Mesendoderm (in vitro differentiated cells): ENCODE measurements at regions not wholly inside any gene's neighbourhood (a gene's known extent, or its start where the extent isn't known, plus 50 kb on each side); places are given as distances from the start of the nearest gene placed in this dataset.

Experiments used
- DNase-seq: peaks from one replicate; pipeline ENCODE4 v3.0.0; 2013
- H2AK5ac ChIP-seq: 2 replicates; pipeline ENCODE4 v1.6.1; 2013; ENCODE audit warnings: low read length, inconsistent platforms
- H2BK120ac ChIP-seq: 2 replicates; pipeline ENCODE4 v1.6.1; 2013; ENCODE audit warnings: low read depth, mild to moderate bottlenecking, low read length, moderate library complexity, mixed read lengths
- H2BK15ac ChIP-seq: replicated peaks from 2 replicates; pipeline ENCODE4 v1.6.1; 2013; ENCODE audit warnings: low read depth, mild to moderate bottlenecking, moderate library complexity
- H2BK5ac ChIP-seq: 2 replicates; pipeline ENCODE4 v1.6.1; 2013; ENCODE audit warnings: low read length, inconsistent platforms
- H3K18ac ChIP-seq: 2 replicates; pipeline ENCODE4 v1.6.1; 2013; ENCODE audit warnings: mild to moderate bottlenecking, low read length, mixed read lengths
- H3K23ac ChIP-seq: one replicate; pipeline ENCODE4 v1.6.1; 2013; ENCODE audit warnings: low read length
- H3K27ac ChIP-seq: 2 replicates; pipeline ENCODE4 v1.5.1; 2013; ENCODE audit warnings: low read depth, mild to moderate bottlenecking, inconsistent platforms, low read length, moderate library complexity
- H3K27me3 ChIP-seq: 2 replicates; pipeline ENCODE4 v1.6.1; 2013; ENCODE audit warnings: low read length, control low read depth, mild to moderate bottlenecking, inconsistent platforms; ENCODE audit not compliant: insufficient read depth, poor library complexity
- H3K36me3 ChIP-seq: 2 replicates; pipeline ENCODE4 v1.6.1; 2013; ENCODE audit warnings: low read length, inconsistent platforms; ENCODE audit not compliant: control insufficient read depth, insufficient read depth
- H3K4ac ChIP-seq: one replicate; pipeline ENCODE4 v1.6.1; 2013; ENCODE audit warnings: low read depth, mild to moderate bottlenecking, low read length, moderate library complexity
- H3K4me1 ChIP-seq: 2 replicates; pipeline ENCODE4 v1.6.1; 2013; ENCODE audit warnings: low read depth, low read length, inconsistent platforms; ENCODE audit not compliant: control insufficient read depth
- H3K4me2 ChIP-seq: 2 replicates; pipeline ENCODE4 v1.6.1; 2013; ENCODE audit warnings: low read length
- H3K4me3 ChIP-seq: 2 replicates; pipeline ENCODE4 v1.5.1; 2013; ENCODE audit warnings: mild to moderate bottlenecking, low read length
- H3K56ac ChIP-seq: one replicate; pipeline ENCODE4 v1.6.1; 2013; ENCODE audit warnings: low read length
- H3K79me1 ChIP-seq: 2 replicates; pipeline ENCODE4 v1.6.1; 2013; ENCODE audit warnings: low read length, inconsistent platforms
- H3K79me2 ChIP-seq: 2 replicates; pipeline ENCODE4 v1.6.1; 2013; ENCODE audit warnings: mild to moderate bottlenecking, low read length; ENCODE audit not compliant: control insufficient read depth, insufficient read depth
- H3K9ac ChIP-seq: 2 replicates; pipeline ENCODE4 v1.6.1; 2013; ENCODE audit warnings: low read length, inconsistent platforms
- H4K5ac ChIP-seq: one replicate; pipeline ENCODE4 v1.6.1; 2013; ENCODE audit warnings: low read length
- H4K8ac ChIP-seq: one replicate; pipeline ENCODE4 v1.6.1; 2013; ENCODE audit warnings: low read depth, mild to moderate bottlenecking, control low read depth, low read length, moderate library complexity
- WGBS: extraction: QIAGEN DNeasy Blood & Tissue Kit; methylation state at CpG from one replicate; pipeline ENCODE4 v1.1.7; 2013; ENCODE audit warnings: low lambda C conversion rate, missing lambda C conversion rate; ENCODE audit not compliant: insufficient coverage; ENCODE audit errors: extremely low coverage; 5-methylcytosine and 5-hydroxymethylcytosine counted together

- Histone ChIP-seq H2BK120ac (no peak overlapping the region), H3K4ac (no peak overlapping the region), H3K4me3 (no peak overlapping the region), H3K4me2 (peak overlapping the region; percentile 36), H3K18ac (no peak overlapping the region), H3K27me3 (peaks cover 72% of the 10 kb centered on the region), H3K4me1 (peaks cover 2% of the 10 kb centered on the region), H3K27ac (no peak overlapping the region), H2BK5ac (no peak overlapping the region), H3K79me2 (no peaks in the 10 kb centered on the region), H4K5ac (no peak overlapping the region), H4K8ac (no peak overlapping the region), H2AK5ac (no peak overlapping the region), H3K56ac (no peak overlapping the region), H3K23ac (peak overlapping the region; percentile 50), H2BK15ac (no peak overlapping the region), H3K79me1 (no peaks in the 10 kb centered on the region), H3K36me3 (no peaks in the 10 kb centered on the region), H3K9ac (no peak overlapping the region)
- DNase-seq, result peak; percentile 48
- WGBS, result no CpG with 5 or more reads among the region's 58 CpGs
These were observed 85.9 kb downstream of the NR2F2 start for GRCh38 chr15:96416218-96416933.

- no peak overlapping the region for H2BK120ac ChIP-seq
- H3K4me1 ChIP-seq, result peaks cover 2% of the 10 kb centered on the region
- H4K5ac ChIP-seq, result no peak overlapping the region
- peak overlapping the region; percentile 36 for H3K4me2 ChIP-seq
- no peak overlapping the region for H3K4ac ChIP-seq
- H3K27ac ChIP-seq, result no peak overlapping the region
- H3K4me3 ChIP-seq, result no peak overlapping the region
- no peak overlapping the region for H3K56ac ChIP-seq
- no peaks in the 10 kb centered on the region for H3K79me2 ChIP-seq
- H2BK5ac ChIP-seq, result no peak overlapping the region
- no CpG with 5 or more reads among the region's 51 CpGs for WGBS
- H3K36me3 ChIP-seq, result no peaks in the 10 kb centered on the region
- peak; percentile 46 for DNase-seq
- no peak overlapping the region for H4K8ac ChIP-seq
- H3K79me1 ChIP-seq, result no peaks in the 10 kb centered on the region
- H3K23ac ChIP-seq, result peak overlapping the region; percentile 50
- no peak overlapping the region for H2AK5ac ChIP-seq
- H3K18ac ChIP-seq, result no peak overlapping the region
- H3K27me3 ChIP-seq, result peaks cover 66% of the 10 kb centered on the region
- H3K9ac ChIP-seq, result no peak overlapping the region
- H2BK15ac ChIP-seq, result no peak overlapping the region
These were observed 86.6 kb downstream of the NR2F2 start for GRCh38 chr15:96416934-96417759.

- H3K27me3 ChIP-seq, result peaks cover 60% of the 10 kb centered on the region
- no peak overlapping the region for H4K5ac ChIP-seq
- peaks cover 2% of the 10 kb centered on the region for H3K4me1 ChIP-seq
- H3K9ac ChIP-seq, result no peak overlapping the region
- no peak overlapping the region for H2AK5ac ChIP-seq
- H2BK120ac ChIP-seq, result no peak overlapping the region
- no CpG with 5 or more reads among the region's 14 CpGs for WGBS
- no peak overlapping the region for H3K4ac ChIP-seq
- no peak overlapping the region for H3K18ac ChIP-seq
- no peak overlapping the region for H3K56ac ChIP-seq
- DNase-seq, result no peak
- no peak overlapping the region for H3K23ac ChIP-seq
- H2BK15ac ChIP-seq, result no peak overlapping the region
- no peaks in the 10 kb centered on the region for H3K36me3 ChIP-seq
- H2BK5ac ChIP-seq, result no peak overlapping the region
- H3K4me2 ChIP-seq, result no peak overlapping the region
- H3K79me1 ChIP-seq, result no peaks in the 10 kb centered on the region
- no peak overlapping the region for H3K4me3 ChIP-seq
- H3K27ac ChIP-seq, result no peak overlapping the region
- no peak overlapping the region for H4K8ac ChIP-seq
- H3K79me2 ChIP-seq, result no peaks in the 10 kb centered on the region
These were observed 87.2 kb downstream of the NR2F2 start for GRCh38 chr15:96417760-96418130.

- peak; percentile 5 for DNase-seq
- no peak overlapping the region for H4K5ac ChIP-seq
- H3K4me1 ChIP-seq, result peaks cover 2% of the 10 kb centered on the region
- H3K9ac ChIP-seq, result no peak overlapping the region
- no peak overlapping the region for H3K18ac ChIP-seq
- no peak overlapping the region for H2BK5ac ChIP-seq
- no peaks in the 10 kb centered on the region for H3K79me1 ChIP-seq
- H4K8ac ChIP-seq, result no peak overlapping the region
- H3K4me3 ChIP-seq, result no peak overlapping the region
- H3K4ac ChIP-seq, result no peak overlapping the region
- no peaks in the 10 kb centered on the region for H3K36me3 ChIP-seq
- H3K79me2 ChIP-seq, result no peaks in the 10 kb centered on the region
- WGBS, result no CpG with 5 or more reads among the region's 2 CpGs
- H3K23ac ChIP-seq, result no peak overlapping the region
- H3K4me2 ChIP-seq, result no peak overlapping the region
- no peak overlapping the region for H3K56ac ChIP-seq
- no peak overlapping the region for H3K27ac ChIP-seq
- no peak overlapping the region for H2BK15ac ChIP-seq
- no peak overlapping the region for H2AK5ac ChIP-seq
- no peak overlapping the region for H2BK120ac ChIP-seq
- peaks cover 58% of the 10 kb centered on the region for H3K27me3 ChIP-seq
These were observed 87.6 kb downstream of the NR2F2 start for GRCh38 chr15:96418146-96418545.

- no peak overlapping the region for H3K4me3 ChIP-seq
- no peak overlapping the region for H3K18ac ChIP-seq
- H4K5ac ChIP-seq, result no peak overlapping the region
- H2BK120ac ChIP-seq, result no peak overlapping the region
- no peak overlapping the region for H2BK5ac ChIP-seq
- H3K79me2 ChIP-seq, result no peaks in the 10 kb centered on the region
- no peak overlapping the region for H3K9ac ChIP-seq
- H3K79me1 ChIP-seq, result no peaks in the 10 kb centered on the region
- H3K4ac ChIP-seq, result no peak overlapping the region
- H3K4me1 ChIP-seq, result peaks cover 2% of the 10 kb centered on the region
- no peak overlapping the region for H2BK15ac ChIP-seq
- H3K23ac ChIP-seq, result no peak overlapping the region
- H2AK5ac ChIP-seq, result no peak overlapping the region
- H3K56ac ChIP-seq, result no peak overlapping the region
- no peak overlapping the region for H4K8ac ChIP-seq
- H3K27ac ChIP-seq, result no peak overlapping the region
- H3K36me3 ChIP-seq, result no peaks in the 10 kb centered on the region
- H3K4me2 ChIP-seq, result no peak overlapping the region
- H3K27me3 ChIP-seq, result peaks cover 31% of the 10 kb centered on the region
- DNase-seq, result peak; percentile 16
- no CpG with 5 or more reads among the region's 8 CpGs for WGBS
These were observed 90.7 kb downstream of the NR2F2 start for GRCh38 chr15:96421178-96421601.
